ENCODE measurements at regions not wholly inside any gene's neighbourhood (a gene's known extent, or its start where the extent isn't known, plus 50 kb on each side); places are given as distances from the start of the nearest gene placed in this dataset.

DNA sequence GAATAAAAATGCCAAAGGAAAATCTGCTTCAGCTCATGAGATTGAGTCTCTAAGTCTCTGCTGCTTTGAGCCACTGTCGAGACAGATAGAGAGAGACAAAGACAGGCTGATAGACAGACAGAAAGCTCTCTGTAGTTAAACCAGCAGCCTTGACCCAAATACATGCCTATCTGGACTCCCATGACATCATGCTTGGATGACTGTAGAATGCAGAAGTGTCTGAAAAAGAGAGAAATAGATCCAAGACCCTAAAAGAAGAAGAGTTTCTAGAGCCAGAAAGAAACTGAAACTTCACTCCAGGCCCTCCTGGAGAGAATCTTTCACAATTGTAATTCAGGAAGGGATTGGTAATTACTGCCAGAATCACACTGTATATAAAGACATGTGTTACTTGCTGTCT lies 122.6 kb upstream of the PLXNC1 start:
- TF ChIP-seq POLR2A (IDR thresholded peaks at IDR 0.05; ENCODE audit: borderline replicate concordance, extremely low read depth, insufficient read depth, insufficient read length) (no peak), EZH2 (IDR thresholded peaks at IDR 0.05) (no peak), YY1 (IDR thresholded peaks at IDR 0.05; ENCODE audit: extremely low read depth, insufficient replicate concordance, low read depth, low read length) (no peak), EZH2phosphoT487 (IDR thresholded peaks at IDR 0.05; ENCODE audit: borderline replicate concordance) (no peak), POLR2AphosphoS5 (IDR thresholded peaks at IDR 0.05; ENCODE audit: low read depth, low read length) (no peak), RAD21 (IDR thresholded peaks at IDR 0.05; ENCODE audit: low read depth) (no peak), FOSL1 (IDR thresholded peaks at IDR 0.05; ENCODE audit: low read depth) (no peak), EGR1 (IDR thresholded peaks at IDR 0.05; ENCODE audit: low read depth) (no peak), ZNF274 (IDR thresholded peaks at IDR 0.05; ENCODE audit: low read depth, low read length) (no peak)
- TF ChIP-seq, protein P1, sequence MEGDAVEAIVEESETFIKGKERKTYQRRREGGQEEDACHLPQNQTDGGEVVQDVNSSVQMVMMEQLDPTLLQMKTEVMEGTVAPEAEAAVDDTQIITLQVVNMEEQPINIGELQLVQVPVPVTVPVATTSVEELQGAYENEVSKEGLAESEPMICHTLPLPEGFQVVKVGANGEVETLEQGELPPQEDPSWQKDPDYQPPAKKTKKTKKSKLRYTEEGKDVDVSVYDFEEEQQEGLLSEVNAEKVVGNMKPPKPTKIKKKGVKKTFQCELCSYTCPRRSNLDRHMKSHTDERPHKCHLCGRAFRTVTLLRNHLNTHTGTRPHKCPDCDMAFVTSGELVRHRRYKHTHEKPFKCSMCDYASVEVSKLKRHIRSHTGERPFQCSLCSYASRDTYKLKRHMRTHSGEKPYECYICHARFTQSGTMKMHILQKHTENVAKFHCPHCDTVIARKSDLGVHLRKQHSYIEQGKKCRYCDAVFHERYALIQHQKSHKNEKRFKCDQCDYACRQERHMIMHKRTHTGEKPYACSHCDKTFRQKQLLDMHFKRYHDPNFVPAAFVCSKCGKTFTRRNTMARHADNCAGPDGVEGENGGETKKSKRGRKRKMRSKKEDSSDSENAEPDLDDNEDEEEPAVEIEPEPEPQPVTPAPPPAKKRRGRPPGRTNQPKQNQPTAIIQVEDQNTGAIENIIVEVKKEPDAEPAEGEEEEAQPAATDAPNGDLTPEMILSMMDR (IDR thresholded peaks at IDR 0.05 in 2 of 3, conservative IDR thresholded peaks at IDR 0.05 in 1 of 3; ENCODE audit: borderline replicate concordance in 1 of 3, insufficient read depth in 1 of 3, low read depth in 2 of 3, low read length in 2 of 3), result no peak
- TF ChIP-seq, protein P2, sequence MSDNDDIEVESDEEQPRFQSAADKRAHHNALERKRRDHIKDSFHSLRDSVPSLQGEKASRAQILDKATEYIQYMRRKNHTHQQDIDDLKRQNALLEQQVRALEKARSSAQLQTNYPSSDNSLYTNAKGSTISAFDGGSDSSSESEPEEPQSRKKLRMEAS (IDR thresholded peaks at IDR 0.05), result no peak
- TF ChIP-seq, protein P3, sequence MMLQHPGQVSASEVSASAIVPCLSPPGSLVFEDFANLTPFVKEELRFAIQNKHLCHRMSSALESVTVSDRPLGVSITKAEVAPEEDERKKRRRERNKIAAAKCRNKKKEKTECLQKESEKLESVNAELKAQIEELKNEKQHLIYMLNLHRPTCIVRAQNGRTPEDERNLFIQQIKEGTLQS (IDR thresholded peaks at IDR 0.05), result no peak
- TF ChIP-seq, protein P4, sequence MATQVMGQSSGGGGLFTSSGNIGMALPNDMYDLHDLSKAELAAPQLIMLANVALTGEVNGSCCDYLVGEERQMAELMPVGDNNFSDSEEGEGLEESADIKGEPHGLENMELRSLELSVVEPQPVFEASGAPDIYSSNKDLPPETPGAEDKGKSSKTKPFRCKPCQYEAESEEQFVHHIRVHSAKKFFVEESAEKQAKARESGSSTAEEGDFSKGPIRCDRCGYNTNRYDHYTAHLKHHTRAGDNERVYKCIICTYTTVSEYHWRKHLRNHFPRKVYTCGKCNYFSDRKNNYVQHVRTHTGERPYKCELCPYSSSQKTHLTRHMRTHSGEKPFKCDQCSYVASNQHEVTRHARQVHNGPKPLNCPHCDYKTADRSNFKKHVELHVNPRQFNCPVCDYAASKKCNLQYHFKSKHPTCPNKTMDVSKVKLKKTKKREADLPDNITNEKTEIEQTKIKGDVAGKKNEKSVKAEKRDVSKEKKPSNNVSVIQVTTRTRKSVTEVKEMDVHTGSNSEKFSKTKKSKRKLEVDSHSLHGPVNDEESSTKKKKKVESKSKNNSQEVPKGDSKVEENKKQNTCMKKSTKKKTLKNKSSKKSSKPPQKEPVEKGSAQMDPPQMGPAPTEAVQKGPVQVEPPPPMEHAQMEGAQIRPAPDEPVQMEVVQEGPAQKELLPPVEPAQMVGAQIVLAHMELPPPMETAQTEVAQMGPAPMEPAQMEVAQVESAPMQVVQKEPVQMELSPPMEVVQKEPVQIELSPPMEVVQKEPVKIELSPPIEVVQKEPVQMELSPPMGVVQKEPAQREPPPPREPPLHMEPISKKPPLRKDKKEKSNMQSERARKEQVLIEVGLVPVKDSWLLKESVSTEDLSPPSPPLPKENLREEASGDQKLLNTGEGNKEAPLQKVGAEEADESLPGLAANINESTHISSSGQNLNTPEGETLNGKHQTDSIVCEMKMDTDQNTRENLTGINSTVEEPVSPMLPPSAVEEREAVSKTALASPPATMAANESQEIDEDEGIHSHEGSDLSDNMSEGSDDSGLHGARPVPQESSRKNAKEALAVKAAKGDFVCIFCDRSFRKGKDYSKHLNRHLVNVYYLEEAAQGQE (IDR thresholded peaks at IDR 0.05; ENCODE audit: low read depth), result no peak
- TF ChIP-seq, protein P5, sequence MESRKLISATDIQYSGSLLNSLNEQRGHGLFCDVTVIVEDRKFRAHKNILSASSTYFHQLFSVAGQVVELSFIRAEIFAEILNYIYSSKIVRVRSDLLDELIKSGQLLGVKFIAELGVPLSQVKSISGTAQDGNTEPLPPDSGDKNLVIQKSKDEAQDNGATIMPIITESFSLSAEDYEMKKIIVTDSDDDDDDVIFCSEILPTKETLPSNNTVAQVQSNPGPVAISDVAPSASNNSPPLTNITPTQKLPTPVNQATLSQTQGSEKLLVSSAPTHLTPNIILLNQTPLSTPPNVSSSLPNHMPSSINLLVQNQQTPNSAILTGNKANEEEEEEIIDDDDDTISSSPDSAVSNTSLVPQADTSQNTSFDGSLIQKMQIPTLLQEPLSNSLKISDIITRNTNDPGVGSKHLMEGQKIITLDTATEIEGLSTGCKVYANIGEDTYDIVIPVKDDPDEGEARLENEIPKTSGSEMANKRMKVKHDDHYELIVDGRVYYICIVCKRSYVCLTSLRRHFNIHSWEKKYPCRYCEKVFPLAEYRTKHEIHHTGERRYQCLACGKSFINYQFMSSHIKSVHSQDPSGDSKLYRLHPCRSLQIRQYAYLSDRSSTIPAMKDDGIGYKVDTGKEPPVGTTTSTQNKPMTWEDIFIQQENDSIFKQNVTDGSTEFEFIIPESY (IDR thresholded peaks at IDR 0.05; ENCODE audit: extremely low read depth, insufficient replicate concordance, low read length), result no peak

Measured in HCT116 (cell line).